ENCODE measurements at regions not wholly inside any gene's neighbourhood (a gene's known extent, or its start where the extent isn't known, plus 50 kb on each side); places are given as distances from the start of the nearest gene placed in this dataset.

- H3K9me3 ChIP-seq (ENCODE audit: control insufficient read depth in 2 of 2, insufficient read depth in 1 of 2, low read length in 1 of 2) = no peaks in the 10 kb centered on the region
- no peak overlapping the region for H3K27ac ChIP-seq (ENCODE audit: low read depth in 1 of 2, low read length in 1 of 2)
- no peak overlapping the region for H3K4me3 ChIP-seq (ENCODE audit: low read length in 2 of 2)
- no peaks in the 10 kb centered on the region for H3K27me3 ChIP-seq (ENCODE audit: control insufficient read depth in 2 of 2, insufficient read depth in 1 of 2, low read length in 1 of 2)
- no peaks in the 10 kb centered on the region for H3K36me3 ChIP-seq (ENCODE audit: control insufficient read depth in 2 of 2, insufficient read depth in 2 of 2, low read length in 1 of 2)
- H3K4me1 ChIP-seq (ENCODE audit: control insufficient read depth in 2 of 2, insufficient read depth in 2 of 2, low read length in 2 of 2) = no peaks in the 10 kb centered on the region
- no peak for DNase-seq (ENCODE audit: low read depth in 6 of 9, low spot score in 9 of 9)
Observed at GRCh38 chr7:124269774-124270173, 236.9 kb upstream of the TMEM229A start.

DNA sequence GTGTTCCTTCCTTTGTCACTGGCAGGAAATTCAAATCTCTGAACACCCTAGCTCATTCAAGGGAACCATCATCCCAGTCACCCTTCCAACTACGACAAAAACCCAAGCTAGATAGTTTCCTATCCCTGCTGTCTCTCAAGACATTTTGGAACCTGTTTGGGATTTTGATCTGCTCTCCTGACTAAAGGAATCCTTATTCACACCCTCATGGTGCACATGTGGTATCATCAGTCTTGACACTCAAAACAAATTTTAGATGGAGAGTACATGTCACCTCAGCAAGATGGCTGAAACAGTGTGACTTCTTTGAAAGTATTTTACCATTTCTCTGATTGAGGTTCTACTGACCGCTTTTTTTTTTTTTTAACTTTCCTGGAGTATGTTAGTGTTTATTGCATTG lies 234.3 kb upstream of the TMEM229A start:
- Histone ChIP-seq H3K27me3 (ENCODE audit: control insufficient read depth in 2 of 2, insufficient read depth in 1 of 2, low read length in 1 of 2) (no peaks in the 10 kb centered on the region), H3K27ac (ENCODE audit: low read depth in 1 of 2, low read length in 1 of 2) (no peak overlapping the region), H3K36me3 (ENCODE audit: control insufficient read depth in 2 of 2, insufficient read depth in 2 of 2, low read length in 1 of 2) (no peaks in the 10 kb centered on the region), H3K9me3 (ENCODE audit: control insufficient read depth in 2 of 2, insufficient read depth in 1 of 2, low read length in 1 of 2) (no peaks in the 10 kb centered on the region), H3K4me1 (ENCODE audit: control insufficient read depth in 2 of 2, insufficient read depth in 2 of 2, low read length in 2 of 2) (no peaks in the 10 kb centered on the region), H3K4me3 (ENCODE audit: low read length in 2 of 2) (no peak overlapping the region)
- no peak for DNase-seq (ENCODE audit: low read depth in 6 of 9, low spot score in 9 of 9)
- WGBS = 59% methylated on average over 2 of the region's 2 CpGs

DNA sequence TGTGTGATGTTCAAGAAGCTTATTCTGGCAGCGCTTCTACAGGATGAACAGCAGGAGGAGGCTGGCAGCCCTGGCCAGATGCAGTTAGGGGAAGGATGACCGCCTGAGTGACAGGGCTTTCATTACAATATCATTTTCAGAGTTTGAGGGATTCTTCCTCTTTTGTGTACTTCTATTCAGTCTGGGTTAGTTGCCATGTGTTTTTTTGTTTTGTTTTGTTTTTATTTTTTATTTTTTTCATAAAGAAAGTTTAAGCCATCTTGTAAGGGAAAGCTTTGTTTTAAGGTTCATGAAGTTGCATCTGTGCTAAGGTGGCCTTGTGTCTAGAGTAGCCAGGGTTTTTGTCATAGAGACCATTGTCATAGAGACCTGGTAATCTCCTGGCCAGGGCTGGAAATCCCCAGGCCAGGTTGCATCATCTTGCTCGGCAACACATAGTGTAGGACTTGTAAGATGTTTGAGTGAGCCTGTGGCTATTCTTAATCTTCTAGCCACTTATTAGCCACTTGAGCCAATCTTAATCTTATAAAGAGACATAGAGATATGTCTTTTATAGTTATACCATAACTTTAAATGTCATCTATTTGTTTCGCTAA lies 230.5 kb upstream of the TMEM229A start:
- 85% methylated on average over 4 of the region's 4 CpGs for WGBS
- H3K27me3 ChIP-seq (ENCODE audit: control insufficient read depth in 2 of 2, insufficient read depth in 1 of 2, low read length in 1 of 2) = no peaks in the 10 kb centered on the region
- DNase-seq (ENCODE audit: low read depth in 6 of 9, low spot score in 9 of 9) = no peak
- H3K36me3 ChIP-seq (ENCODE audit: control insufficient read depth in 2 of 2, insufficient read depth in 2 of 2, low read length in 1 of 2) = no peaks in the 10 kb centered on the region
- H3K9me3 ChIP-seq (ENCODE audit: control insufficient read depth in 2 of 2, insufficient read depth in 1 of 2, low read length in 1 of 2) = no peaks in the 10 kb centered on the region
- H3K4me1 ChIP-seq (ENCODE audit: control insufficient read depth in 2 of 2, insufficient read depth in 2 of 2, low read length in 2 of 2) = no peaks in the 10 kb centered on the region
- no peak overlapping the region for H3K27ac ChIP-seq (ENCODE audit: low read depth in 1 of 2, low read length in 1 of 2)
- no peak overlapping the region for H3K4me3 ChIP-seq (ENCODE audit: low read length in 2 of 2)

DNA sequence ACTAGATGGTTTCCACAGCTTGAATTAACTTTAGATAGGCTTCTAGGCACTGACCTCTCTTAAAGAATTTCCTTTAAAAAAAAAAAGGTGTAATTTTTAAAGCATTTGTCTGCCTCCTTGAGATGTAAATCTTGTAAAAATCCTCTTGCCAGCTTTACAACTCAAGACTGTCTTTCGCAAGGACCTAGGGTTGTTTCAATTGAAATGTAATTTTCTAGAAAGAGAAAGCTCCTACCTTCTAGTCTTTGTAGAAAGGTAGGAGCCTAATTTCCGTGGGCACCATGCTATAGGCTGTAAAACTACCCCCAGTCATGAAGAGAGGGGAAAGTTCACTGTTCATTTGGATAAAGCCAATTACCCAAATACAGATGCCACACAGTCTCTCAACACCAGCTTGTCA lies 228.8 kb upstream of the TMEM229A start:
- no peak for DNase-seq (ENCODE audit: low read depth in 6 of 9, low spot score in 9 of 9)
- no peak overlapping the region for H3K27ac ChIP-seq (ENCODE audit: low read depth in 1 of 2, low read length in 1 of 2)
- no peaks in the 10 kb centered on the region for H3K9me3 ChIP-seq (ENCODE audit: control insufficient read depth in 2 of 2, insufficient read depth in 1 of 2, low read length in 1 of 2)
- no peak overlapping the region for H3K4me3 ChIP-seq (ENCODE audit: low read length in 2 of 2)
- no peaks in the 10 kb centered on the region for H3K4me1 ChIP-seq (ENCODE audit: control insufficient read depth in 2 of 2, insufficient read depth in 2 of 2, low read length in 2 of 2)
- WGBS = 56% methylated on average over 2 of the region's 2 CpGs
- H3K27me3 ChIP-seq (ENCODE audit: control insufficient read depth in 2 of 2, insufficient read depth in 1 of 2, low read length in 1 of 2) = no peaks in the 10 kb centered on the region
- H3K36me3 ChIP-seq (ENCODE audit: control insufficient read depth in 2 of 2, insufficient read depth in 2 of 2, low read length in 1 of 2) = no peaks in the 10 kb centered on the region

DNA sequence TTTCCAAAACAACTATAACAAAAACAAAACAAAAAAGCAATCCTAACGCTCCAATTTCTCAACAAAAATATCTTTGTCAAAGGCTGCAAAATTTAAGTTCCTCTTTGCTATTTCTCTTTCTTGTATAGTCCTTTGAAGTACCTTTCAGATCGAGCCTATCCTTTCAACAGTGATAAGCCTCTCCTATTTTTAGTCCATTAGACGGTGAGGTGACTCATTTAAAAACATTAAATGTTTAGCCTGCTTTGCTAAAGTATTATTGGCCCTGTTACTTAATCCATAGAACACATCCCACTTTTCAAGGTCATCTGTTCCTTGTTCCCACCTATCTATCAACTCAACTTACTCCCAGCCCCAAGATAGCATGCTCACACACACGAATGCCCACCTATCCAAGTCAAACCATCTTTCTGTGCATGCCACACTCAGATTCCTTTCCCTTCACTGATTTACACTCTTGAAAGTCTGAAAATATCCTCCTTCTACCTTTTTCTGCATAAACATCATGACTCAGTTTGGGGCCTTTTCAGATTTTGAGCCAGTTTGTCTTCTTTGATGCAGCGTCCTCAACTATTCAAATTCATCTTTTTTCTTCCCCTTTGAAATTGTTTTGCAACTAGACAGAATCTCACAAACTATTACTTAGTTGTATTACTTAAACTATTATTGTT lies 224.9 kb upstream of the TMEM229A start:
- WGBS = 65% methylated on average over 5 of the region's 5 CpGs

DNA sequence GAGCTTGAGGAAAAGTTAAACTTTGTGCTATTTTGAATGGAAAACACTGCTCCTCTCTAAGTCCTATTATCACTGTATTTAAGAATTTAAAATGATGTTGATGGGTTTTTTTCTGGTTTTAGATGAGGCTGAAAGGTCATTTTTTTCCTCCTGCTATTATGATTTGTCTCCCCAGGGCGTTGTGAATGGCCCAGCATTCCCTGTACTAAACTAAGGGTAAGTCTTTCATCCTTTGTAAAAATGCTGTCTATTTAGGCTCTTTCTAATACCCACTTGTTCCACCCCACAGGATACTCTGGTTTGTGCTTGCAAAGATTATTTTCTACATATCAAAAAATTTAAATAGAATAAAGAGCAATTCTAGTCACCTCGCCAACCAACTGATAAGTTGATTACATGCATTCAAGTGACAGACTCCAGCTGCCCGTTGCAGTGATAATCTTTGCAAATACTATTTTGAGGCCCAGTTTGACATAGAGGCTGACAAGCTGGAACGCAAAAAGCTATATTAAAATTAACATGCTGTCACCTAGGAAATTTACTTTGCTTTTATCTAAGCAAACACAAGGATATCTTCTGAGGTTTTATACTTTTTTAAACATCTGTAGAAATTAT lies 222.3 kb upstream of the TMEM229A start:
- 89% methylated on average over 4 of the region's 4 CpGs for WGBS
- Histone ChIP-seq H3K27ac (ENCODE audit: low read depth in 1 of 2, low read length in 1 of 2) (no peak overlapping the region), H3K36me3 (ENCODE audit: control insufficient read depth in 2 of 2, insufficient read depth in 2 of 2, low read length in 1 of 2) (no peaks in the 10 kb centered on the region), H3K27me3 (ENCODE audit: control insufficient read depth in 2 of 2, insufficient read depth in 1 of 2, low read length in 1 of 2) (no peaks in the 10 kb centered on the region), H3K4me3 (ENCODE audit: low read length in 2 of 2) (no peak overlapping the region), H3K9me3 (ENCODE audit: control insufficient read depth in 2 of 2, insufficient read depth in 1 of 2, low read length in 1 of 2) (no peaks in the 10 kb centered on the region), H3K4me1 (ENCODE audit: control insufficient read depth in 2 of 2, insufficient read depth in 2 of 2, low read length in 2 of 2) (no peaks in the 10 kb centered on the region)
- no peak for DNase-seq (ENCODE audit: low read depth in 6 of 9, low spot score in 9 of 9)

More for the DNA sequence above, 224.9 kb upstream of the TMEM229A start:
- Histone ChIP-seq H3K4me1 (ENCODE audit: control insufficient read depth in 2 of 2, insufficient read depth in 2 of 2, low read length in 2 of 2) (no peaks in the 10 kb centered on the region), H3K27me3 (ENCODE audit: control insufficient read depth in 2 of 2, insufficient read depth in 1 of 2, low read length in 1 of 2) (no peaks in the 10 kb centered on the region), H3K36me3 (ENCODE audit: control insufficient read depth in 2 of 2, insufficient read depth in 2 of 2, low read length in 1 of 2) (no peaks in the 10 kb centered on the region), H3K9me3 (ENCODE audit: control insufficient read depth in 2 of 2, insufficient read depth in 1 of 2, low read length in 1 of 2) (no peaks in the 10 kb centered on the region), H3K4me3 (ENCODE audit: low read length in 2 of 2) (no peak overlapping the region), H3K27ac (ENCODE audit: low read depth in 1 of 2, low read length in 1 of 2) (no peak overlapping the region)
- DNase-seq (ENCODE audit: low read depth in 6 of 9, low spot score in 9 of 9) = no peak

GRCh38 chr7:124254396-124254795 lies 221.5 kb upstream of the TMEM229A start:
- H3K4me3 ChIP-seq (ENCODE audit: low read length in 2 of 2) = no peak overlapping the region
- H3K4me1 ChIP-seq (ENCODE audit: control insufficient read depth in 2 of 2, insufficient read depth in 2 of 2, low read length in 2 of 2) = no peaks in the 10 kb centered on the region
- no peak for DNase-seq (ENCODE audit: low read depth in 6 of 9, low spot score in 9 of 9)
- no peaks in the 10 kb centered on the region for H3K36me3 ChIP-seq (ENCODE audit: control insufficient read depth in 2 of 2, insufficient read depth in 2 of 2, low read length in 1 of 2)
- H3K27ac ChIP-seq (ENCODE audit: low read depth in 1 of 2, low read length in 1 of 2) = no peak overlapping the region
- H3K27me3 ChIP-seq (ENCODE audit: control insufficient read depth in 2 of 2, insufficient read depth in 1 of 2, low read length in 1 of 2) = no peaks in the 10 kb centered on the region
- no peaks in the 10 kb centered on the region for H3K9me3 ChIP-seq (ENCODE audit: control insufficient read depth in 2 of 2, insufficient read depth in 1 of 2, low read length in 1 of 2)

DNA sequence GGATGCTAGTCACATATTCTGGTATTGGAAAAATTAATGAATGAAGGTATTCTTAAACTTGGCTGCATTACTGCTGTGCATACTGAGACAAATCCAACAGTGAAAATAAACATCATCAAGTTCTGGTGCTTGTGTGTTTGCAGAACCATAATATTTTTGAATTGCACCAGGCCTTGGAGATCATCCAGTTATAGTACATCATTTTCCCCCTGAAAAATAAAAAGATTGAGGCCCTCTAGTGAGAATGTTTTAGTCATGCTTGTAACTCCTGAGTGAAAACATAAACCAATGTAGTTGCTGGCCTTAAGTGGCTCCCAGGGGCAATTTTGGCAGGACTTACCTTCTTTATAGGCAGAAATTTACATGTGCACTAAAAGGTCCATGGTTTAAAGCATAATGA lies 218.8 kb upstream of the TMEM229A start:
- Histone ChIP-seq H3K4me3 (ENCODE audit: low read length in 2 of 2) (no peak overlapping the region), H3K27ac (ENCODE audit: low read depth in 1 of 2, low read length in 1 of 2) (no peak overlapping the region), H3K9me3 (ENCODE audit: control insufficient read depth in 2 of 2, insufficient read depth in 1 of 2, low read length in 1 of 2) (no peaks in the 10 kb centered on the region), H3K4me1 (ENCODE audit: control insufficient read depth in 2 of 2, insufficient read depth in 2 of 2, low read length in 2 of 2) (no peaks in the 10 kb centered on the region), H3K36me3 (ENCODE audit: control insufficient read depth in 2 of 2, insufficient read depth in 2 of 2, low read length in 1 of 2) (no peaks in the 10 kb centered on the region), H3K27me3 (ENCODE audit: control insufficient read depth in 2 of 2, insufficient read depth in 1 of 2, low read length in 1 of 2) (no peaks in the 10 kb centered on the region)
- DNase-seq (ENCODE audit: low read depth in 6 of 9, low spot score in 9 of 9) = no peak

DNA sequence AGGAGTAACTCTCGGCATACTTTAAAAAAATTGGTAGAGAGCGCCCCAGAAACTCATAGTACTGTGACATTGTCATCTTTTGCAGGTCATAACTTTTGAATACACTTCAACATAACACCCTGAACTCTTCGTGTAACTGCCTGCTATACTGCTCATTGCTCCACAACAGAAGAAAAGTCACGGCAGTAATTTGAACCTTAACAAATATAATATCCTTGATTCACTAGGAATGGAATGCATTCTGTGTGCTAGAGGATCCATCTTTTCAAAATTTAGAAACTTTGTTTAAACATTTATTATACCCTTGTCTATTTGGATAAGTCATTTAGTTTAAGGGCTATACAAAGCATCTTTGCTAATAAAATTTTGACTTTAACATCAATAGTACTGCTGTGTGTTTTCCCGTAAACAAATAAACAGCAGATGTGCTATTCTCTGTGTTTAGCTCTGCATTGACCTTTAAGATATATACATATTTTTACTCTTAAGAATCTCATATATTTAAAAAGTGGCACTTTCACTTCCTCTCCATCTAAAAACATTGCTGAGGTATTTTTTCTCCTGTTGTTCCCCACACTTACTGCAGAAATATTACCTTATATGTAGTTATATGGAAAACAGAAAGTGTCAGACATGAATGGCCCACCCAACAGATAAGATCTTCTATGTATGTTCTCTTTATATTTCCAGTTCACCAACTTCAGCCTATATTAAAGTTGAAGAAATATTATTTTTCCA lies 217.6 kb upstream of the TMEM229A start:
- WGBS = 90% methylated on average over 5 of the region's 5 CpGs
- Histone ChIP-seq H3K9me3 (ENCODE audit: control insufficient read depth in 2 of 2, insufficient read depth in 1 of 2, low read length in 1 of 2) (no peaks in the 10 kb centered on the region), H3K4me3 (ENCODE audit: low read length in 2 of 2) (no peak overlapping the region), H3K27me3 (ENCODE audit: control insufficient read depth in 2 of 2, insufficient read depth in 1 of 2, low read length in 1 of 2) (no peaks in the 10 kb centered on the region), H3K36me3 (ENCODE audit: control insufficient read depth in 2 of 2, insufficient read depth in 2 of 2, low read length in 1 of 2) (no peaks in the 10 kb centered on the region), H3K27ac (ENCODE audit: low read depth in 1 of 2, low read length in 1 of 2) (no peak overlapping the region), H3K4me1 (ENCODE audit: control insufficient read depth in 2 of 2, insufficient read depth in 2 of 2, low read length in 2 of 2) (no peaks in the 10 kb centered on the region)
- no peak for DNase-seq (ENCODE audit: low read depth in 6 of 9, low spot score in 9 of 9)

All from thymus (tissue), 11 donors.